NB4 (cell line): ENCODE measurements at regions not wholly inside any gene's neighbourhood (a gene's known extent, or its start where the extent isn't known, plus 50 kb on each side); places are given as distances from the start of the nearest gene placed in this dataset.

Experiments
- MYC ChIP-seq: IDR thresholded peaks from 2 replicates; pipeline ENCODE4 v1.6.1; 2011; ENCODE audit warnings: low read depth, low read length
- POLR2A ChIP-seq: IDR thresholded peaks from 2 replicates; pipeline ENCODE4 v1.6.1; 2011; ENCODE audit warnings: mild to moderate bottlenecking; ENCODE audit not compliant: insufficient read length; ENCODE audit errors: extremely low read depth
- TF ChIP-seq, protein P1 (sequence below): IDR thresholded peaks from one replicate; pipeline ENCODE4 v1.5.1; 2012; ENCODE audit warnings: low read depth, low read length
- TF ChIP-seq, protein P2 (sequence below): IDR thresholded peaks from 2 replicates; pipeline ENCODE4 v1.6.1; 2011; ENCODE audit warnings: low read depth, low read length

DNA sequence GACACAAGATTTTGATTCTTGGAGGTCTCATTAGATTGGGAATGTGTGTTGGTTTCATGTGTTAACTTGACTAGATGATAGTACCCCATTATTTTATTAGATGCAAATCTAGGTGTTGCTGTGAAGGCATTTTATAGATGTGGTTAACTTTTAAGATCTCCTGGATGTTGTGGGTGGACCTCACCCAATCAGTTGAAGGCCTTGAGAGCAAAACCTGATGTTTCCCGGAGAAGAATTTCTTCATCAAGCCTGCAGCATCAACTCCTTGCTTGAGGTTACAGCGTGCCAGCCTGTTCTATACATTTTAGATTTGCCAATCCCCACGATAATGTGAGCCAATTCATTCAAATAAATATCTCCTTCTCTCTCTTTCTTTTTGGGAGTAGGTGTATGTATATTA lies 66.8 kb upstream of the EXOC2 start:
- TF ChIP-seq, protein P1, sequence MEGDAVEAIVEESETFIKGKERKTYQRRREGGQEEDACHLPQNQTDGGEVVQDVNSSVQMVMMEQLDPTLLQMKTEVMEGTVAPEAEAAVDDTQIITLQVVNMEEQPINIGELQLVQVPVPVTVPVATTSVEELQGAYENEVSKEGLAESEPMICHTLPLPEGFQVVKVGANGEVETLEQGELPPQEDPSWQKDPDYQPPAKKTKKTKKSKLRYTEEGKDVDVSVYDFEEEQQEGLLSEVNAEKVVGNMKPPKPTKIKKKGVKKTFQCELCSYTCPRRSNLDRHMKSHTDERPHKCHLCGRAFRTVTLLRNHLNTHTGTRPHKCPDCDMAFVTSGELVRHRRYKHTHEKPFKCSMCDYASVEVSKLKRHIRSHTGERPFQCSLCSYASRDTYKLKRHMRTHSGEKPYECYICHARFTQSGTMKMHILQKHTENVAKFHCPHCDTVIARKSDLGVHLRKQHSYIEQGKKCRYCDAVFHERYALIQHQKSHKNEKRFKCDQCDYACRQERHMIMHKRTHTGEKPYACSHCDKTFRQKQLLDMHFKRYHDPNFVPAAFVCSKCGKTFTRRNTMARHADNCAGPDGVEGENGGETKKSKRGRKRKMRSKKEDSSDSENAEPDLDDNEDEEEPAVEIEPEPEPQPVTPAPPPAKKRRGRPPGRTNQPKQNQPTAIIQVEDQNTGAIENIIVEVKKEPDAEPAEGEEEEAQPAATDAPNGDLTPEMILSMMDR = no peak
- TF ChIP-seq POLR2A (no peak), MYC (no peak)
- TF ChIP-seq, protein P2, sequence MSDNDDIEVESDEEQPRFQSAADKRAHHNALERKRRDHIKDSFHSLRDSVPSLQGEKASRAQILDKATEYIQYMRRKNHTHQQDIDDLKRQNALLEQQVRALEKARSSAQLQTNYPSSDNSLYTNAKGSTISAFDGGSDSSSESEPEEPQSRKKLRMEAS = no peak
